H9 (cell line): ENCODE measurements at regions not wholly inside any gene's neighbourhood (a gene's known extent, or its start where the extent isn't known, plus 50 kb on each side); places are given as distances from the start of the nearest gene placed in this dataset.

Experiments
- DNase-seq: peaks from one replicate; pipeline ENCODE4 v3.0.0-alpha.2; 2017
- H2AFZ ChIP-seq: one replicate; pipeline ENCODE4 v1.6.1; 2013; ENCODE audit warnings: mild to moderate bottlenecking, low read length, control low read depth, moderate library complexity
- H2AK5ac ChIP-seq: 2 replicates; pipeline ENCODE4 v1.6.1; 2013; ENCODE audit warnings: low read length, control low read depth, mixed read lengths; ENCODE audit not compliant: insufficient read length
- H2BK120ac ChIP-seq: one replicate; pipeline ENCODE4 v1.6.1; 2013; ENCODE audit warnings: low read depth, mild to moderate bottlenecking, low read length, control low read depth, inconsistent platforms; ENCODE audit not compliant: poor library complexity, severe bottlenecking
- H2BK12ac ChIP-seq: 2 replicates; pipeline ENCODE4 v1.6.1; 2013; ENCODE audit warnings: low read length, control low read depth, mixed read lengths, low read depth; ENCODE audit not compliant: insufficient read length
- H2BK15ac ChIP-seq: 2 replicates; pipeline ENCODE4 v1.6.1; 2013; ENCODE audit warnings: low read depth, low read length, control low read depth
- H2BK20ac ChIP-seq: one replicate; pipeline ENCODE4 v1.6.1; 2013; ENCODE audit warnings: low read depth, mild to moderate bottlenecking, low read length, control low read depth, inconsistent platforms; ENCODE audit not compliant: poor library complexity, severe bottlenecking
- H2BK5ac ChIP-seq: 2 replicates; pipeline ENCODE4 v1.6.1; 2013; ENCODE audit warnings: low read length, control low read depth, mixed read lengths; ENCODE audit not compliant: insufficient read length
- H3K14ac ChIP-seq: 2 replicates; pipeline ENCODE4 v1.6.1; 2013; ENCODE audit warnings: low read length, control low read depth; ENCODE audit not compliant: insufficient read depth
- H3K18ac ChIP-seq: 2 replicates; pipeline ENCODE4 v1.6.1; 2013; ENCODE audit warnings: low read depth, mild to moderate bottlenecking, mixed read lengths, low read length, control low read depth; ENCODE audit not compliant: insufficient read length
- H3K23ac ChIP-seq: 2 replicates; pipeline ENCODE4 v1.6.1; 2013; ENCODE audit warnings: low read length, control low read depth, mixed read lengths, low read depth; ENCODE audit not compliant: insufficient read length
- H3K23me2 ChIP-seq: 2 replicates; pipeline ENCODE4 v1.6.1; 2013; ENCODE audit warnings: low read depth, mild to moderate bottlenecking, mixed read lengths, low read length, control low read depth; ENCODE audit not compliant: insufficient read length, poor library complexity, severe bottlenecking
- H3K27ac ChIP-seq: 2 replicates; pipeline ENCODE4 v1.5.1; 2013; ENCODE audit warnings: low read length, control low read depth, mixed read lengths, low read depth; ENCODE audit not compliant: insufficient read length
- H3K27me3 ChIP-seq: 2 replicates; pipeline ENCODE4 v1.6.1; 2013; ENCODE audit warnings: low read length, control low read depth, inconsistent platforms; ENCODE audit not compliant: insufficient read depth
- H3K4ac ChIP-seq: 2 replicates; pipeline ENCODE4 v1.6.1; 2013; ENCODE audit warnings: low read depth, mild to moderate bottlenecking, control low read depth, inconsistent platforms, low read length, moderate library complexity
- H3K4me1 ChIP-seq: 2 replicates; pipeline ENCODE4 v1.6.1; 2013; ENCODE audit warnings: low read length, control low read depth, inconsistent platforms; ENCODE audit not compliant: insufficient read depth
- H3K4me2 ChIP-seq: 2 replicates; pipeline ENCODE4 v1.6.1; 2013; ENCODE audit warnings: low read length, control low read depth, mixed read lengths; ENCODE audit not compliant: insufficient read length, insufficient read depth
- H3K56ac ChIP-seq: 2 replicates; pipeline ENCODE4 v1.6.1; 2013; ENCODE audit warnings: low read depth, mild to moderate bottlenecking, mixed read lengths, low read length, control low read depth; ENCODE audit not compliant: insufficient read length
- H3K79me1 ChIP-seq: 2 replicates; pipeline ENCODE4 v1.6.1; 2013; ENCODE audit warnings: low read depth, mild to moderate bottlenecking, moderate library complexity, low read length, control low read depth, inconsistent platforms; ENCODE audit not compliant: insufficient read depth, poor library complexity, severe bottlenecking
- H3K79me2 ChIP-seq: 2 replicates; pipeline ENCODE4 v1.6.1; 2013; ENCODE audit warnings: low read length, control low read depth, inconsistent platforms; ENCODE audit not compliant: insufficient read depth
- H3K9ac ChIP-seq: 2 replicates; pipeline ENCODE4 v1.6.1; 2013; ENCODE audit warnings: low read length, control low read depth, mixed read lengths; ENCODE audit not compliant: insufficient read length; ENCODE audit errors: extremely low read depth
- H3K9me3 ChIP-seq: one replicate; pipeline ENCODE4 v1.6.1; 2013; ENCODE audit warnings: low read depth, low read length, inconsistent platforms; ENCODE audit not compliant: control insufficient read depth
- H3T11ph ChIP-seq: one replicate; pipeline ENCODE4 v1.6.1; 2013; ENCODE audit warnings: mild to moderate bottlenecking, low read length, control low read depth, inconsistent platforms
- H4K20me1 ChIP-seq: one replicate; pipeline ENCODE4 v1.6.1; 2013; ENCODE audit not compliant: control insufficient read depth, insufficient read length, insufficient read depth
- H4K5ac ChIP-seq: 2 replicates; pipeline ENCODE4 v1.6.1; 2013; ENCODE audit warnings: low read depth, mild to moderate bottlenecking, mixed read lengths, low read length, control low read depth; ENCODE audit not compliant: insufficient read length
- H4K8ac ChIP-seq: replicated peaks from 2 replicates; pipeline ENCODE4 v1.6.1; 2013; ENCODE audit warnings: low read length, control low read depth, mixed read lengths, low read depth; ENCODE audit not compliant: insufficient read length
- H4K91ac ChIP-seq: 2 replicates; pipeline ENCODE4 v1.6.1; 2013; ENCODE audit warnings: low read depth, mild to moderate bottlenecking, moderate library complexity, mixed read lengths, low read length, control low read depth; ENCODE audit not compliant: insufficient read length
- H3K27ac Mint-ChIP-seq, 3 experiments: 2 replicates in 2 of 3; 3 replicates in 1 of 3; pipeline ENCODE4 v1.8.0; 2020 to 2021; ENCODE audit warnings: mixed read lengths in 3 of 3, mild to moderate bottlenecking in 1 of 3, moderate library complexity in 1 of 3
- H3K27me3 Mint-ChIP-seq: 2 replicates; pipeline ENCODE4 v1.8.0; 2021; ENCODE audit warnings: low read depth, mild to moderate bottlenecking, moderate library complexity, mixed read lengths
- H3K36me3 Mint-ChIP-seq, 3 experiments: 2 replicates in 2 of 3; 3 replicates in 1 of 3; pipeline ENCODE4 v1.8.0; 2020 to 2021; ENCODE audit warnings: low read depth in 3 of 3, mixed read lengths in 3 of 3; ENCODE audit not compliant: insufficient read depth in 1 of 3
- H3K4me1 Mint-ChIP-seq, 2 experiments: 2 replicates each; pipeline ENCODE4 v1.8.0; 2020; ENCODE audit warnings: mixed read lengths in 2 of 2
- H3K4me3 Mint-ChIP-seq, 2 experiments: 2 replicates in 1 of 2; 3 replicates in 1 of 2; pipeline ENCODE4 v1.8.0; 2020 to 2021; ENCODE audit warnings: mild to moderate bottlenecking in 2 of 2, mixed read lengths in 2 of 2, moderate library complexity in 1 of 2
- H3K9me3 Mint-ChIP-seq, 2 experiments: 2 replicates in 1 of 2; 3 replicates in 1 of 2; pipeline ENCODE4 v1.8.0; 2020; ENCODE audit warnings: mild to moderate bottlenecking in 2 of 2, mixed read lengths in 2 of 2, moderate library complexity in 1 of 2
- CTCF ChIP-seq: fragments of 200-600 bp; sonication (generic); conservative IDR thresholded peaks from 3 replicates; pipeline ENCODE4 v1.8.0; 2021; ENCODE audit warnings: antibody characterized with exemption, mild to moderate bottlenecking
- WGBS: extraction: QIAGEN DNeasy Blood & Tissue Kit; methylation state at CpG from one replicate; pipeline ENCODE4 v1.1.7; 2013; ENCODE audit warnings: missing lambda C conversion rate, low lambda C conversion rate, mixed read lengths; ENCODE audit not compliant: insufficient read length; ENCODE audit errors: extremely low coverage; 5-methylcytosine and 5-hydroxymethylcytosine counted together

- Histone ChIP-seq H3K9ac (no peak overlapping the region), H3K14ac (no peak overlapping the region), H2AFZ (no peak overlapping the region), H2BK12ac (no peak overlapping the region), H3K4me1 (no peaks in the 10 kb centered on the region), H3K9me3 (no peaks in the 10 kb centered on the region), H3K27ac (no peak overlapping the region), H3K79me1 (no peaks in the 10 kb centered on the region), H4K5ac (no peak overlapping the region), H3T11ph (no peak overlapping the region), H3K23ac (no peak overlapping the region), H2AK5ac (no peak overlapping the region), H2BK5ac (no peak overlapping the region), H3K56ac (no peak overlapping the region), H2BK120ac (no peak overlapping the region), H4K20me1 (no peaks in the 10 kb centered on the region), H3K18ac (no peak overlapping the region), H3K4me2 (no peak overlapping the region), H3K4ac (no peak overlapping the region), H2BK20ac (no peak overlapping the region), H3K79me2 (no peaks in the 10 kb centered on the region), H4K91ac (no peak overlapping the region), H3K27me3 (no peaks in the 10 kb centered on the region), H2BK15ac (no peak overlapping the region), H4K8ac (no peak overlapping the region), H3K23me2 (no peaks in the 10 kb centered on the region)
- H3K27me3 Mint-ChIP-seq = no peaks in the 10 kb centered on the region
- TF ChIP-seq CTCF = no peak
- no peaks in the 10 kb centered on the region for H3K36me3 Mint-ChIP-seq
- H3K27ac Mint-ChIP-seq = no peak overlapping the region
- H3K4me3 Mint-ChIP-seq = no peak overlapping the region
- H3K9me3 Mint-ChIP-seq = no peaks in the 10 kb centered on the region; a peak in 1 of 5 replicates
- H3K4me1 Mint-ChIP-seq = no peaks in the 10 kb centered on the region
- no peak for DNase-seq
- WGBS = no CpG with 5 or more reads among the region's 1 CpG
These were observed 537.2 kb upstream of the API5 start for GRCh38 chr11:42774567-42774966.
